H7 (cell line): ENCODE measurements at regions not wholly inside any gene's neighbourhood (a gene's known extent, or its start where the extent isn't known, plus 50 kb on each side); places are given as distances from the start of the nearest gene placed in this dataset.
A peak's percentile ranks its signal among the peaks of the same experiment; 100 is the strongest.

Source experiments
- DNase-seq: peaks from one replicate; pipeline ENCODE4 v3.0.0; 2012
- H3K27me3 ChIP-seq: 2 replicates; pipeline ENCODE4 v1.6.0; 2011; ENCODE audit warnings: mild to moderate bottlenecking, low read length; ENCODE audit not compliant: control insufficient read depth, insufficient read depth
- H3K36me3 ChIP-seq: replicated peaks from 2 replicates; pipeline ENCODE4 v1.5.1; 2011; ENCODE audit warnings: low read length; ENCODE audit not compliant: control insufficient read depth, insufficient read depth
- H3K4me3 ChIP-seq: 2 replicates; pipeline ENCODE4 v1.5.1; 2011; ENCODE audit warnings: low read depth, mild to moderate bottlenecking, control low read depth, low read length, moderate library complexity; ENCODE audit not compliant: insufficient read depth

GRCh38 chr14:29039171-29039570, 272.6 kb downstream of the FOXG1 start:
- Histone ChIP-seq H3K36me3 (no peaks in the 10 kb centered on the region), H3K27me3 (no peaks in the 10 kb centered on the region), H3K4me3 (no peak overlapping the region)
- no peak for DNase-seq

GRCh38 chr14:29042551-29042950, 276.0 kb downstream of the FOXG1 start:
- Histone ChIP-seq H3K36me3 (no peaks in the 10 kb centered on the region), H3K27me3 (no peaks in the 10 kb centered on the region), H3K4me3 (no peak overlapping the region)
- DNase-seq = no peak

- no peaks in the 10 kb centered on the region for H3K36me3 ChIP-seq
- no peak overlapping the region for H3K4me3 ChIP-seq
- DNase-seq = no peak
- no peaks in the 10 kb centered on the region for H3K27me3 ChIP-seq
These were observed 277.1 kb downstream of the FOXG1 start for GRCh38 chr14:29043737-29044136.

GRCh38 chr14:29045237-29045636, 278.6 kb downstream of the FOXG1 start:
- Histone ChIP-seq H3K27me3 (no peaks in the 10 kb centered on the region), H3K4me3 (no peak overlapping the region), H3K36me3 (no peaks in the 10 kb centered on the region)
- DNase-seq = no peak

- H3K4me3 ChIP-seq = no peak overlapping the region
- no peak for DNase-seq
- H3K36me3 ChIP-seq = no peaks in the 10 kb centered on the region
- H3K27me3 ChIP-seq = no peaks in the 10 kb centered on the region
These were observed 287.5 kb downstream of the FOXG1 start for GRCh38 chr14:29054119-29054518.

GRCh38 chr14:29056041-29056566, 289.5 kb downstream of the FOXG1 start:
- Histone ChIP-seq H3K36me3 (no peaks in the 10 kb centered on the region), H3K27me3 (no peaks in the 10 kb centered on the region), H3K4me3 (no peak overlapping the region)
- DNase-seq = no peak

- no peak for DNase-seq
- Histone ChIP-seq H3K4me3 (no peak overlapping the region), H3K36me3 (no peaks in the 10 kb centered on the region), H3K27me3 (no peaks in the 10 kb centered on the region)
These were observed 295.1 kb downstream of the FOXG1 start for GRCh38 chr14:29061702-29062101.

- H3K27me3 ChIP-seq = no peaks in the 10 kb centered on the region
- H3K36me3 ChIP-seq = no peaks in the 10 kb centered on the region
- no peak for DNase-seq
- H3K4me3 ChIP-seq = no peak overlapping the region
These were observed 295.9 kb downstream of the FOXG1 start for GRCh38 chr14:29062466-29062865.

GRCh38 chr14:29062976-29063375, 296.4 kb downstream of the FOXG1 start:
- Histone ChIP-seq H3K27me3 (no peaks in the 10 kb centered on the region), H3K36me3 (no peaks in the 10 kb centered on the region), H3K4me3 (no peak overlapping the region)
- no peak for DNase-seq

- no peak for DNase-seq
- H3K36me3 ChIP-seq = no peaks in the 10 kb centered on the region
- no peaks in the 10 kb centered on the region for H3K27me3 ChIP-seq
- no peak overlapping the region for H3K4me3 ChIP-seq
These were observed 297.8 kb downstream of the FOXG1 start for GRCh38 chr14:29064305-29064900.

- no peak for DNase-seq
- Histone ChIP-seq H3K4me3 (no peak overlapping the region), H3K36me3 (no peaks in the 10 kb centered on the region), H3K27me3 (no peaks in the 10 kb centered on the region)
These were observed 302.6 kb downstream of the FOXG1 start for GRCh38 chr14:29069228-29069627.

GRCh38 chr14:29075761-29076160, 309.2 kb downstream of the FOXG1 start:
- H3K36me3 ChIP-seq = no peaks in the 10 kb centered on the region
- H3K27me3 ChIP-seq = no peaks in the 10 kb centered on the region
- DNase-seq = no peak
- no peak overlapping the region for H3K4me3 ChIP-seq

- Histone ChIP-seq H3K36me3 (no peaks in the 10 kb centered on the region), H3K4me3 (no peak overlapping the region), H3K27me3 (no peaks in the 10 kb centered on the region)
- DNase-seq = no peak
These were observed 311.3 kb downstream of the FOXG1 start for GRCh38 chr14:29077916-29078315.

GRCh38 chr14:29078810-29079522, 312.4 kb downstream of the FOXG1 start:
- Histone ChIP-seq H3K4me3 (no peak overlapping the region), H3K27me3 (no peaks in the 10 kb centered on the region), H3K36me3 (no peaks in the 10 kb centered on the region)
- DNase-seq = no peak

GRCh38 chr14:29085546-29085945, 319.0 kb downstream of the FOXG1 start:
- peak; percentile 7 for DNase-seq
- Histone ChIP-seq H3K36me3 (no peaks in the 10 kb centered on the region), H3K4me3 (no peak overlapping the region), H3K27me3 (no peaks in the 10 kb centered on the region)
